PFSK-1 (cell line): ENCODE measurements at regions not wholly inside any gene's neighbourhood (a gene's known extent, or its start where the extent isn't known, plus 50 kb on each side); places are given as distances from the start of the nearest gene placed in this dataset.

Experiments used
- FOXP2 ChIP-seq: optimal IDR thresholded peaks from 2 replicates; pipeline ENCODE3; 2011; ENCODE audit warnings: borderline replicate concordance, control low read depth, inconsistent platforms; ENCODE audit not compliant: insufficient read depth; ENCODE audit errors: extremely low read length, extremely low read depth
- POLR2AphosphoS5 ChIP-seq: IDR thresholded peaks from 2 replicates; pipeline ENCODE4 v1.6.1; 2012; ENCODE audit warnings: low read depth, mild to moderate bottlenecking, control low read depth, low read length, moderate library complexity
- REST ChIP-seq, 2 experiments: IDR thresholded peaks; 2 replicates each; pipeline versions ENCODE4 v1.6.1 to v1.8.0; 2011 to 2012; ENCODE audit warnings: low read depth in 2 of 2, low read length in 2 of 2, control low read depth in 1 of 2, inconsistent platforms in 1 of 2, mild to moderate bottlenecking in 1 of 2, moderate library complexity in 1 of 2; ENCODE audit not compliant: insufficient read depth in 1 of 2
- SIN3A ChIP-seq: IDR thresholded peaks from 2 replicates; pipeline ENCODE4 v1.6.1; 2012; ENCODE audit warnings: mild to moderate bottlenecking, low read length, moderate library complexity, borderline replicate concordance; ENCODE audit not compliant: insufficient read depth
- TAF1 ChIP-seq: IDR thresholded peaks from 2 replicates; pipeline ENCODE4 v1.6.1; 2012; ENCODE audit warnings: low read length, control low read depth, borderline replicate concordance; ENCODE audit not compliant: insufficient read depth

- TF ChIP-seq REST (IDR thresholded peaks at IDR 0.05; ENCODE audit: insufficient read depth in 1 of 2, low read depth in 2 of 2, low read length in 2 of 2): no peak
- TF ChIP-seq TAF1: no peak
- no peak for TF ChIP-seq POLR2AphosphoS5
- TF ChIP-seq SIN3A: no peak
- TF ChIP-seq FOXP2: no peak
Observed at GRCh38 chr20:59448196-59448595, 147.8 kb downstream of the EDN3 start.
